Endothelial cell of umbilical vein (primary cell): ENCODE measurements at regions not wholly inside any gene's neighbourhood (a gene's known extent, or its start where the extent isn't known, plus 50 kb on each side); places are given as distances from the start of the nearest gene placed in this dataset.

Source experiments
- BruUV-seq: library from RNA; stranded (reverse); fragments of 400-500 nt; replicated peaks from 2 replicates; lab custom pipeline; 2021; lab: Mats Ljungman, UMichigan
- CTCF ChIA-PET: fragments of 300-600, 350-600 bp; sonication (Branson Sonifier 250); formaldehyde crosslinking; loops from one replicate; lab custom pipeline; 2021; ENCODE audit warnings: antibody characterized with exemption, inconsistent platforms; lab: Charles Lee
- POLR2A ChIA-PET: fragments of 300-600, 350-600 bp; sonication (Branson Sonifier 250); formaldehyde crosslinking; loops from one replicate; lab custom pipeline; 2021; ENCODE audit warnings: antibody characterized with exemption, inconsistent platforms; lab: Charles Lee
- DNase-seq: peaks from one replicate; pipeline ENCODE4 v3.0.0-alpha.2; 2011; ENCODE audit warnings: low read depth, low spot score
- FAIRE-seq: peaks from 2 replicates; lab custom pipeline; 2011; peaks lifted over from hg19 to GRCh38; lab: Jason Lieb, UNC
- H2AFZ ChIP-seq: 2 replicates; pipeline ENCODE4 v1.6.0; 2012; ENCODE audit warnings: low read depth, low read length, control low read depth, inconsistent platforms
- H3K27ac ChIP-seq: 2 replicates; pipeline ENCODE4 v1.5.1; 2011; ENCODE audit warnings: low read depth, mild to moderate bottlenecking, control low read depth, low read length, moderate library complexity; ENCODE audit not compliant: insufficient read depth
- H3K27me3 ChIP-seq, 2 experiments: 2 replicates each; pipeline versions ENCODE4 v1.6.0 to v1.6.1; 2011; ENCODE audit warnings: low read length in 2 of 2, mixed read lengths in 1 of 2; ENCODE audit not compliant: control insufficient read depth in 2 of 2, insufficient read depth in 2 of 2
- H3K36me3 ChIP-seq, 2 experiments: 2 replicates in 1 of 2; 3 replicates in 1 of 2; pipeline ENCODE4 v1.5.1; 2011; ENCODE audit warnings: low read length in 2 of 2, mild to moderate bottlenecking in 1 of 2, moderate library complexity in 1 of 2; ENCODE audit not compliant: control insufficient read depth in 2 of 2, insufficient read depth in 2 of 2; ENCODE audit errors: extremely low read depth in 1 of 2
- H3K4me1 ChIP-seq: 3 replicates; pipeline ENCODE4 v1.5.1; 2011; ENCODE audit warnings: mild to moderate bottlenecking, low read length; ENCODE audit not compliant: control insufficient read depth, insufficient read depth; ENCODE audit errors: extremely low read depth
- H3K4me2 ChIP-seq: 2 replicates; pipeline ENCODE4 v1.6.1; 2011; ENCODE audit warnings: low read length, control low read depth, mixed read lengths; ENCODE audit not compliant: insufficient read depth
- H3K4me3 ChIP-seq, 3 experiments: fragments of 200-600 bp in 1 of 3; sonication (generic), shearing (Covaris generic) in 1 of 3; replicated peaks in 1 of 3; 2 replicates each; pipeline ENCODE4 v1.5.1; 2011 to 2016; ENCODE audit warnings: control low read depth in 3 of 3, low read length in 3 of 3, mild to moderate bottlenecking in 2 of 3, inconsistent platforms in 1 of 3, low read depth in 1 of 3, moderate library complexity in 1 of 3; ENCODE audit not compliant: insufficient read depth in 1 of 3
- H3K79me2 ChIP-seq: 2 replicates; pipeline ENCODE4 v1.6.0; 2012; ENCODE audit warnings: low read length, inconsistent platforms; ENCODE audit not compliant: control insufficient read depth, insufficient read depth
- H3K9ac ChIP-seq: replicated peaks from 2 replicates; pipeline ENCODE3; 2011; ENCODE audit warnings: low read length, control low read depth; ENCODE audit not compliant: insufficient read depth; ENCODE audit errors: extremely low read depth
- H3K9me1 ChIP-seq: replicated peaks from 3 replicates; pipeline ENCODE4 v1.6.0; 2011; ENCODE audit warnings: mild to moderate bottlenecking, low read length; ENCODE audit not compliant: control insufficient read depth, insufficient read depth; ENCODE audit errors: extremely low read depth
- H3K9me3 ChIP-seq: replicated peaks from 2 replicates; pipeline ENCODE4 v1.5.1; 2012; ENCODE audit warnings: low read length, inconsistent platforms; ENCODE audit not compliant: control insufficient read depth, insufficient read depth
- H4K20me1 ChIP-seq: replicated peaks from 2 replicates; pipeline ENCODE3; 2011; ENCODE audit warnings: mild to moderate bottlenecking, low read length; ENCODE audit not compliant: control insufficient read depth, insufficient read depth; ENCODE audit errors: extremely low read depth
- EZH2 ChIP-seq: IDR thresholded peaks from 2 replicates; pipeline ENCODE4 v1.6.1; 2012; ENCODE audit warnings: borderline replicate concordance, low read depth, mild to moderate bottlenecking, moderate library complexity, low read length, inconsistent platforms; ENCODE audit not compliant: severe bottlenecking
- FOS ChIP-seq: IDR thresholded peaks from 2 replicates; pipeline ENCODE4 v1.6.1; 2011; ENCODE audit warnings: mild to moderate bottlenecking, low read length, moderate library complexity, borderline replicate concordance; ENCODE audit not compliant: insufficient read depth
- GATA2 ChIP-seq: IDR thresholded peaks from 2 replicates; pipeline ENCODE4 v1.7.0; 2011; ENCODE audit warnings: low read depth, mild to moderate bottlenecking, moderate library complexity, mixed read lengths, low read length; ENCODE audit not compliant: insufficient read length, insufficient read depth
- JUN ChIP-seq: IDR thresholded peaks from 2 replicates; pipeline ENCODE4 v1.6.1; 2011; ENCODE audit warnings: borderline replicate concordance, low read depth; ENCODE audit not compliant: insufficient read length, insufficient read depth
- MYC ChIP-seq: IDR thresholded peaks from one replicate; pipeline ENCODE4 v1.6.1; 2011; ENCODE audit warnings: mild to moderate bottlenecking, low read depth, low read length
- POLR2A ChIP-seq: IDR thresholded peaks from 2 replicates; pipeline ENCODE4 v1.6.1; 2012; ENCODE audit warnings: low read depth, mild to moderate bottlenecking, control low read depth, low read length
- POLR2AphosphoS5 ChIP-seq: IDR thresholded peaks from 2 replicates; pipeline ENCODE4 v1.6.1; 2012; ENCODE audit warnings: low read depth, mild to moderate bottlenecking, control low read depth, low read length, moderate library complexity; ENCODE audit not compliant: insufficient read depth
- dilution Hi-C: fragments of 300-500 bp; cut with MboI; formaldehyde crosslinking; loops from one replicate; pipeline ENCODE4 v1.15.0; 2019; ENCODE audit warnings: low sequenced_read_pairs; ENCODE audit not compliant: extremely low pct_ligation_motif_present
- intact Hi-C: fragments of 100-400 bp; cut with micrococcal nuclease; formaldehyde crosslinking; loops from one replicate; pipeline ENCODE4 v1.10.0; 2022
- TF ChIP-seq, protein P1 (sequence below): IDR thresholded peaks from 2 replicates; pipeline ENCODE4 v1.6.1; 2011; ENCODE audit not compliant: insufficient read depth, insufficient read length
- TF ChIP-seq, protein P2 (sequence below), 2 donors: IDR thresholded peaks; 1 replicate in 1 of 2; 2 replicates in 1 of 2; pipeline ENCODE4 v1.5.1; 2011; ENCODE audit warnings: low read length in 2 of 2, mild to moderate bottlenecking in 2 of 2, moderate library complexity in 2 of 2, control low read depth in 1 of 2, inconsistent platforms in 1 of 2, low read depth in 1 of 2; ENCODE audit not compliant: insufficient read depth in 1 of 2; ENCODE audit errors: extremely low read depth in 1 of 2

GRCh38 chr5:120396186-120396585 lies 67.9 kb upstream of the PRR16 start:
- Histone ChIP-seq H3K79me2 (no peaks in the 10 kb centered on the region), H3K36me3 (no peaks in the 10 kb centered on the region), H3K9me1 (no peaks in the 10 kb centered on the region), H3K4me1 (no peaks in the 10 kb centered on the region), H3K27ac (no peak overlapping the region), H3K9me3 (no peaks in the 10 kb centered on the region), H2AFZ (no peak overlapping the region), H3K4me3 (no peak overlapping the region), H3K27me3 (no peaks in the 10 kb centered on the region), H3K9ac (no peak overlapping the region), H4K20me1 (no peaks in the 10 kb centered on the region), H3K4me2 (no peak overlapping the region)
- CTCF ChIA-PET = interaction anchor here (1.1 kb wide), 1 partner anchor 50 kb away, joined by 4 read pairs; no protein-coding TSS in a partner anchor
- TF ChIP-seq POLR2AphosphoS5 = no peak
- TF ChIP-seq MYC = no peak
- no peak for TF ChIP-seq EZH2
- no peak for TF ChIP-seq JUN
- no peak for TF ChIP-seq POLR2A
- no peak for TF ChIP-seq GATA2
- TF ChIP-seq, protein P1, sequence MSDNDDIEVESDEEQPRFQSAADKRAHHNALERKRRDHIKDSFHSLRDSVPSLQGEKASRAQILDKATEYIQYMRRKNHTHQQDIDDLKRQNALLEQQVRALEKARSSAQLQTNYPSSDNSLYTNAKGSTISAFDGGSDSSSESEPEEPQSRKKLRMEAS = no peak
- TF ChIP-seq, protein P2, sequence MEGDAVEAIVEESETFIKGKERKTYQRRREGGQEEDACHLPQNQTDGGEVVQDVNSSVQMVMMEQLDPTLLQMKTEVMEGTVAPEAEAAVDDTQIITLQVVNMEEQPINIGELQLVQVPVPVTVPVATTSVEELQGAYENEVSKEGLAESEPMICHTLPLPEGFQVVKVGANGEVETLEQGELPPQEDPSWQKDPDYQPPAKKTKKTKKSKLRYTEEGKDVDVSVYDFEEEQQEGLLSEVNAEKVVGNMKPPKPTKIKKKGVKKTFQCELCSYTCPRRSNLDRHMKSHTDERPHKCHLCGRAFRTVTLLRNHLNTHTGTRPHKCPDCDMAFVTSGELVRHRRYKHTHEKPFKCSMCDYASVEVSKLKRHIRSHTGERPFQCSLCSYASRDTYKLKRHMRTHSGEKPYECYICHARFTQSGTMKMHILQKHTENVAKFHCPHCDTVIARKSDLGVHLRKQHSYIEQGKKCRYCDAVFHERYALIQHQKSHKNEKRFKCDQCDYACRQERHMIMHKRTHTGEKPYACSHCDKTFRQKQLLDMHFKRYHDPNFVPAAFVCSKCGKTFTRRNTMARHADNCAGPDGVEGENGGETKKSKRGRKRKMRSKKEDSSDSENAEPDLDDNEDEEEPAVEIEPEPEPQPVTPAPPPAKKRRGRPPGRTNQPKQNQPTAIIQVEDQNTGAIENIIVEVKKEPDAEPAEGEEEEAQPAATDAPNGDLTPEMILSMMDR (IDR thresholded peaks at IDR 0.05; ENCODE audit: extremely low read depth in 1 of 2, insufficient read depth in 1 of 2, low read depth in 1 of 2, low read length in 2 of 2) = no peak
- no peak for TF ChIP-seq FOS
- DNase-seq (no peak), FAIRE-seq (no peak)
- intact Hi-C loops = no loop called here
- dilution Hi-C loops = no loop called here
- no TSS peak for BruUV-seq
- POLR2A ChIA-PET = no interaction called here
